Endodermal cell (in vitro differentiated cells): ENCODE measurements at regions not wholly inside any gene's neighbourhood (a gene's known extent, or its start where the extent isn't known, plus 50 kb on each side); places are given as distances from the start of the nearest gene placed in this dataset.

Experiments used
- DNase-seq: peaks from one replicate; pipeline ENCODE4 v3.0.0-alpha.2; 2017
- H3K27ac ChIP-seq: 2 replicates; pipeline ENCODE4 v1.5.1; 2013; ENCODE audit warnings: mild to moderate bottlenecking, low read depth, low read length, moderate library complexity
- H3K27me3 ChIP-seq: 2 replicates; pipeline ENCODE4 v1.6.1; 2013; ENCODE audit warnings: mild to moderate bottlenecking, low read length, moderate library complexity; ENCODE audit not compliant: insufficient read depth, control insufficient read depth, poor library complexity, severe bottlenecking
- H3K36me3 ChIP-seq: 2 replicates; pipeline ENCODE4 v1.7.0; 2013; ENCODE audit warnings: mild to moderate bottlenecking, low read length, moderate library complexity; ENCODE audit not compliant: control insufficient read depth, insufficient read depth
- H3K4me1 ChIP-seq: one replicate; pipeline ENCODE4 v1.7.0; 2013; ENCODE audit warnings: low read length; ENCODE audit not compliant: control insufficient read depth, insufficient read depth
- H3K4me3 ChIP-seq: 2 replicates; pipeline ENCODE4 v1.5.1; 2013; ENCODE audit warnings: mild to moderate bottlenecking, low read length, moderate library complexity
- H3K9ac ChIP-seq: 2 replicates; pipeline ENCODE4 v1.6.1; 2013; ENCODE audit warnings: mild to moderate bottlenecking, low read length, moderate library complexity; ENCODE audit not compliant: poor library complexity, severe bottlenecking; ENCODE audit errors: extremely low read depth
- H3K9me3 ChIP-seq: 2 replicates; pipeline ENCODE4 v1.6.1; 2013; ENCODE audit warnings: mild to moderate bottlenecking, low read length, moderate library complexity; ENCODE audit not compliant: control insufficient read depth
- H3K27ac Mint-ChIP-seq: 2 replicates; pipeline ENCODE4 v1.8.0; 2020; ENCODE audit warnings: mixed read lengths
- H3K27me3 Mint-ChIP-seq: 2 replicates; pipeline ENCODE4 v1.8.0; 2021; ENCODE audit warnings: mild to moderate bottlenecking, mixed read lengths; ENCODE audit not compliant: insufficient read depth
- H3K36me3 Mint-ChIP-seq: 2 replicates; pipeline ENCODE4 v1.8.0; 2020; ENCODE audit warnings: low read depth, mixed read lengths
- H3K4me1 Mint-ChIP-seq: 2 replicates; pipeline ENCODE4 v1.8.0; 2020; ENCODE audit warnings: mixed read lengths
- H3K4me3 Mint-ChIP-seq: 2 replicates; pipeline ENCODE4 v1.8.0; 2020; ENCODE audit warnings: mild to moderate bottlenecking, moderate library complexity, mixed read lengths
- H3K9me3 Mint-ChIP-seq: 2 replicates; pipeline ENCODE4 v1.8.0; 2020; ENCODE audit warnings: mild to moderate bottlenecking, mixed read lengths
- WGBS, 2 experiments: methylation state at CpG; one replicate each; pipeline versions ENCODE4 v1.1.5 to v1.1.7; 2013; ENCODE audit warnings: missing lambda C conversion rate in 2 of 2, mixed read lengths in 1 of 2; ENCODE audit not compliant: insufficient coverage in 1 of 2, insufficient read length in 1 of 2; 5-methylcytosine and 5-hydroxymethylcytosine counted together
- TF ChIP-seq, protein P1 (sequence below): fragments of 200-600 bp; sonication (generic); conservative IDR thresholded peaks from 2 replicates; pipeline ENCODE4 v1.5.0; 2021; ENCODE audit warnings: antibody characterized with exemption, mild to moderate bottlenecking

DNA sequence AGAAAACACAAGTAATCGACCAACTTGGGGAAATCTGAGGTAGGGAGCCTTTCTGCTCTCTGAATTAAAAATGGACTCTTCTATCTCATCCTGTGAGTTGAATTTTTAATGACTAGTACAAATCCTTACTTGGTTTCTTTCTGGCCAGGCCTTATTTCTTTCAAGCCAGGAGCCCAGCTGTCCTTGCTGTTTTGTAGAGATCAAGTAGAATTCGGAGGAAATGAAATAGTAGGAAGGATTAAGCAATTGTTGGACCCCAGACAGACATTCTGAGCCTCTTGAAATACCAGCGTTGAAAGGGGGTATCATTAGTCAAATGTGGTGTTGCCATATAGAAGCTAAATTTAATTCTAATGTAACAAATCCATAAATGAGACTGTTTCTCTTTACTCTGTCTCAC is 53.7 kb upstream of the SMIM15 start:
- TF ChIP-seq, protein P1, sequence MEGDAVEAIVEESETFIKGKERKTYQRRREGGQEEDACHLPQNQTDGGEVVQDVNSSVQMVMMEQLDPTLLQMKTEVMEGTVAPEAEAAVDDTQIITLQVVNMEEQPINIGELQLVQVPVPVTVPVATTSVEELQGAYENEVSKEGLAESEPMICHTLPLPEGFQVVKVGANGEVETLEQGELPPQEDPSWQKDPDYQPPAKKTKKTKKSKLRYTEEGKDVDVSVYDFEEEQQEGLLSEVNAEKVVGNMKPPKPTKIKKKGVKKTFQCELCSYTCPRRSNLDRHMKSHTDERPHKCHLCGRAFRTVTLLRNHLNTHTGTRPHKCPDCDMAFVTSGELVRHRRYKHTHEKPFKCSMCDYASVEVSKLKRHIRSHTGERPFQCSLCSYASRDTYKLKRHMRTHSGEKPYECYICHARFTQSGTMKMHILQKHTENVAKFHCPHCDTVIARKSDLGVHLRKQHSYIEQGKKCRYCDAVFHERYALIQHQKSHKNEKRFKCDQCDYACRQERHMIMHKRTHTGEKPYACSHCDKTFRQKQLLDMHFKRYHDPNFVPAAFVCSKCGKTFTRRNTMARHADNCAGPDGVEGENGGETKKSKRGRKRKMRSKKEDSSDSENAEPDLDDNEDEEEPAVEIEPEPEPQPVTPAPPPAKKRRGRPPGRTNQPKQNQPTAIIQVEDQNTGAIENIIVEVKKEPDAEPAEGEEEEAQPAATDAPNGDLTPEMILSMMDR, result no peak
- Mint-ChIP-seq H3K9me3 (no peaks in the 10 kb centered on the region), H3K36me3 (no peaks in the 10 kb centered on the region), H3K4me3 (no peak overlapping the region), H3K4me1 (peaks cover 5% of the 10 kb centered on the region), H3K27ac (no peak overlapping the region), H3K27me3 (peaks cover 3% of the 10 kb centered on the region)
- H3K27me3 ChIP-seq, result no peaks in the 10 kb centered on the region
- H3K4me1 ChIP-seq, result no peaks in the 10 kb centered on the region
- no peak overlapping the region for H3K27ac ChIP-seq
- H3K4me3 ChIP-seq, result no peak overlapping the region
- H3K36me3 ChIP-seq, result no peaks in the 10 kb centered on the region
- H3K9ac ChIP-seq, result no peak overlapping the region
- no peaks in the 10 kb centered on the region for H3K9me3 ChIP-seq
- no peak for DNase-seq
- WGBS, 2 experiments, result 84% methylated on average over 3 of the region's 3 CpGs; no CpG with 5 or more reads in 1 of the 2 experiments

DNA sequence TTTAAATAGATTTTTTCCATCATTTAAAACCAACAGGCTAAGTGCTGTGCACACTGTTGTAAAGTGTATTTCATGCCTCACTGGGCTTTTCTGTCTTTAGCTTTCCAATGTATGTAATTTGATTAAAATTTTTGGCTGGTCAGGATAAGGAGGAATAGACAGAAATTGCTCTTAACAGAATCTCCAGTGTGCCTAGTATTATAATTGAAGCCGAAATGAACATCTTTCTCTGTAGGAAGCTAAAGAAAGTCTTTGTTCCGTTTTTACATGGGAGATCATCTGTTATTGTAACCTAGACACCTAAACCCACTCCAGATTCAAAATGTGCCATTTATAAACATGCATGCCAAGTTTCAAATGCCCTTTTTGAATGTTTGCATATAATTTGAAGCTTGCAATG is 54.5 kb upstream of the SMIM15 start:
- Mint-ChIP-seq H3K9me3 (no peaks in the 10 kb centered on the region), H3K27me3 (peaks cover 3% of the 10 kb centered on the region), H3K4me3 (no peak overlapping the region), H3K36me3 (no peaks in the 10 kb centered on the region), H3K4me1 (peaks cover 5% of the 10 kb centered on the region), H3K27ac (no peak overlapping the region)
- DNase-seq, result no peak
- Histone ChIP-seq H3K36me3 (no peaks in the 10 kb centered on the region), H3K9me3 (no peaks in the 10 kb centered on the region), H3K4me3 (no peak overlapping the region), H3K4me1 (no peaks in the 10 kb centered on the region), H3K27me3 (no peaks in the 10 kb centered on the region), H3K9ac (no peak overlapping the region), H3K27ac (no peak overlapping the region)
- TF ChIP-seq, protein P1, result no peak
- WGBS, 2 experiments, result 92 to 100% methylated on average over 2 of the region's 2 CpGs

DNA sequence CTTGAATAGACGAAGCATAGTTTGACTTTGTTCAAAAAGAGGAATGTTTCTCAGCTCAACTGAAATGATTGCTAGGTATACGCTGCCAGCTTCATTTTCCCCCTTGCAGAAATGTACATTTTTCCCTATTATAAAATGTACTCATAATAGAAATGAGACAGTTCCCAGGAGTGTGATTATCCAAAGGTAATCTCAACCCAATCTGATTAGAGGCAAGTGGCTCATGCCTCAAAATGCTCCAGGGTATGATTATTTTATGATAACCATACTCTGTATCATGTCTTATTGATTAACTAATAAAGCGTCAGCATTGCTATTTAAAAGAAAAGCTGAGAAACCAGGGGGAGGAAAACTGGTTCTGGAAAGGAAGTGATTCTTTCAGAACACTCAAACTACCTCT is 54.9 kb upstream of the SMIM15 start:
- Histone ChIP-seq H3K9me3 (no peaks in the 10 kb centered on the region), H3K9ac (no peak overlapping the region), H3K27me3 (no peaks in the 10 kb centered on the region), H3K4me3 (no peak overlapping the region), H3K36me3 (no peaks in the 10 kb centered on the region), H3K27ac (no peak overlapping the region), H3K4me1 (no peaks in the 10 kb centered on the region)
- no peak for DNase-seq
- H3K27me3 Mint-ChIP-seq, result peaks cover 3% of the 10 kb centered on the region
- 91 to 100% methylated on average over 1 to 3 of the region's 3 CpGs for WGBS, 2 experiments
- no peak overlapping the region for H3K27ac Mint-ChIP-seq
- no peaks in the 10 kb centered on the region for H3K9me3 Mint-ChIP-seq
- H3K4me3 Mint-ChIP-seq, result no peak overlapping the region
- peaks cover 5% of the 10 kb centered on the region for H3K4me1 Mint-ChIP-seq
- TF ChIP-seq, protein P1, result no peak
- no peaks in the 10 kb centered on the region for H3K36me3 Mint-ChIP-seq
